Pancreas (tissue), 10 donors: ENCODE measurements at regions not wholly inside any gene's neighbourhood (a gene's known extent, or its start where the extent isn't known, plus 50 kb on each side); places are given as distances from the start of the nearest gene placed in this dataset.

Source experiments
- ATAC-seq, 4 donors: fragments of 200-7000 bp; cut with Tn5 transposase; one replicate each; pipeline versions ENCODE4 v1.8.0 to v1.9.1; 2020; ENCODE audit warnings: mild to moderate bottlenecking in 4 of 4, moderate library complexity in 4 of 4
- DNase-seq, 6 donors: peaks; one replicate each; pipeline ENCODE4 v3.0.0-alpha.2; 2020
- FAIRE-seq: peaks from 2 replicates; lab custom pipeline; 2012; peaks lifted over from hg19 to GRCh38; lab: Jason Lieb, UNC
- H3K27ac ChIP-seq, 4 donors: fragments of 200-600 bp; sonication (generic); 1 replicate in 3 of 4; 2 replicates in 1 of 4; pipeline versions ENCODE4 v1.5.0 to v1.8.0; 2020
- H3K27me3 ChIP-seq, 4 donors: fragments of 200-600 bp; one replicate each; pipeline ENCODE4 v1.8.0; 2021
- H3K36me3 ChIP-seq, 3 donors: fragments of 200-600 bp; sonication (generic) in 1 of 3; one replicate each; pipeline versions ENCODE4 v1.5.0 to v1.8.0; 2020 to 2021
- H3K4me1 ChIP-seq, 3 donors: fragments of 200-600 bp; one replicate each; pipeline ENCODE4 v1.8.0; 2021
- H3K4me3 ChIP-seq, 4 donors: fragments of 200-600 bp; sonication (generic) in 2 of 4; one replicate each; pipeline versions ENCODE4 v1.5.0 to v1.8.0; 2020 to 2021
- H3K9me3 ChIP-seq, 4 donors: fragments of 200-600 bp; one replicate each; pipeline ENCODE4 v1.8.0; 2021
- CTCF ChIP-seq, 4 donors: fragments of 200-600 bp; sonication (generic) in 3 of 4; IDR thresholded peaks; one replicate each; pipeline versions ENCODE4 v1.5.0 to v1.8.0; 2021; ENCODE audit warnings: antibody characterized with exemption in 4 of 4
- WGBS, 2 donors: extraction: QIAGEN DNeasy Blood & Tissue Kit; methylation state at CpG; one replicate each; pipeline ENCODE4 v1.1.7; 2013; 5-methylcytosine and 5-hydroxymethylcytosine counted together
- intact Hi-C, 3 donors: fragments of 100-400 bp; cut with DNase I; formaldehyde crosslinking; loops; one replicate each; pipeline versions ENCODE4 v1.11.1 to v1.14.2; 2022
- donor health status: healthy with polysubstance abuse.
- donor health status: DM: no; HTN: no; CAD: no; lungs with moderate emphysema.
- donor health status: DM: no; HTN: no; CAD: no.
- donor health status: control.
- donor health status: control.
- donor health status: Bipolar disorder and iron deficiency.
- donor health status: DM: yes; HTN: yes; CAD: no.
- donor health status: DM: no; HTN: no; CAD: no.
- donor health status: DM: no; HTN: no; CAD: no.
- donor health status: DM: yes; HTN: yes; CAD: no.

GRCh38 chr7:145986248-145986874, 130.2 kb upstream of the CNTNAP2 start:
- H3K27me3 ChIP-seq, result no peaks in the 10 kb centered on the region
- TF ChIP-seq CTCF (IDR thresholded peaks at IDR 0.05), result no peak
- FAIRE-seq, result no peak
- no peak for ATAC-seq
- 14 to 17% methylated on average over 4 of the region's 4 CpGs for WGBS, 2 donors
- no peaks in the 10 kb centered on the region for H3K36me3 ChIP-seq
- no peaks in the 10 kb centered on the region for H3K9me3 ChIP-seq
- no peak for DNase-seq
- no peak overlapping the region for H3K4me3 ChIP-seq
- intact Hi-C loops, result no loop called here
- H3K27ac ChIP-seq, result no peak overlapping the region
- no peaks in the 10 kb centered on the region for H3K4me1 ChIP-seq

GRCh38 chr7:145978769-145979168, 137.8 kb upstream of the CNTNAP2 start:
- 65 to 81% methylated on average over 1 of the region's 1 CpG for WGBS, 2 donors
- no peaks in the 10 kb centered on the region for H3K4me1 ChIP-seq
- intact Hi-C loops, result no loop called here
- no peak for FAIRE-seq
- no peak for ATAC-seq
- TF ChIP-seq CTCF (IDR thresholded peaks at IDR 0.05), result no peak
- DNase-seq, result no peak
- H3K36me3 ChIP-seq, result no peaks in the 10 kb centered on the region
- H3K27ac ChIP-seq, result no peak overlapping the region
- H3K27me3 ChIP-seq, result no peaks in the 10 kb centered on the region
- no peak overlapping the region for H3K4me3 ChIP-seq
- H3K9me3 ChIP-seq, result no peaks in the 10 kb centered on the region

- no peaks in the 10 kb centered on the region for H3K9me3 ChIP-seq
- no peak overlapping the region for H3K4me3 ChIP-seq
- no peaks in the 10 kb centered on the region for H3K36me3 ChIP-seq
- no peak for FAIRE-seq
- 51 to 53% methylated on average over 4 of the region's 4 CpGs for WGBS, 2 donors
- no peak overlapping the region for H3K27ac ChIP-seq
- H3K27me3 ChIP-seq, result no peaks in the 10 kb centered on the region
- no peaks in the 10 kb centered on the region for H3K4me1 ChIP-seq
- intact Hi-C loops, result no loop called here
- no peak for DNase-seq
- no peak for ATAC-seq
- no peak for TF ChIP-seq CTCF (IDR thresholded peaks at IDR 0.05)
Measured at GRCh38 chr7:145959981-145960380, 156.6 kb upstream of the CNTNAP2 start.

GRCh38 chr7:145957160-145957890, 159.3 kb upstream of the CNTNAP2 start:
- no peak overlapping the region for H3K4me3 ChIP-seq
- no peak overlapping the region for H3K27ac ChIP-seq
- TF ChIP-seq CTCF (IDR thresholded peaks at IDR 0.05), result no peak
- WGBS, 2 donors, result 48 to 53% methylated on average over 2 of the region's 2 CpGs
- no peaks in the 10 kb centered on the region for H3K36me3 ChIP-seq
- ATAC-seq (no peak), FAIRE-seq (no peak), DNase-seq (no peak)
- no peaks in the 10 kb centered on the region for H3K27me3 ChIP-seq
- intact Hi-C loops, result no loop called here
- H3K4me1 ChIP-seq, result no peaks in the 10 kb centered on the region
- H3K9me3 ChIP-seq, result no peaks in the 10 kb centered on the region

GRCh38 chr7:145951566-145951965, 165.0 kb upstream of the CNTNAP2 start:
- Histone ChIP-seq H3K9me3 (no peaks in the 10 kb centered on the region), H3K4me1 (no peaks in the 10 kb centered on the region), H3K4me3 (no peak overlapping the region), H3K27ac (no peak overlapping the region), H3K27me3 (no peaks in the 10 kb centered on the region), H3K36me3 (no peaks in the 10 kb centered on the region)
- intact Hi-C loops, result no loop called here
- ATAC-seq (no peak), FAIRE-seq (no peak), DNase-seq (no peak)
- WGBS, 2 donors, result 87 to 93% methylated on average over 1 of the region's 1 CpG
- TF ChIP-seq CTCF (IDR thresholded peaks at IDR 0.05), result no peak
